Activated CD4-positive, alpha-beta T cell treated with anti-CD3 and anti-CD28 coated beads, Interleukin-2, amount 10 ng/mL, durations not matched to agents 24 days and 14 days (primary cell): ENCODE measurements at regions not wholly inside any gene's neighbourhood (a gene's known extent, or its start where the extent isn't known, plus 50 kb on each side); places are given as distances from the start of the nearest gene placed in this dataset.

Experiments used
- DNase-seq: peaks from one replicate; pipeline ENCODE4 v3.0.0; 2022
- H3K27ac Mint-ChIP-seq: one replicate; pipeline ENCODE4 v1.8.0; 2022; ENCODE audit warnings: mild to moderate bottlenecking, mixed read lengths
- H3K27me3 Mint-ChIP-seq: one replicate; pipeline ENCODE4 v1.8.0; 2022; ENCODE audit warnings: mixed read lengths
- H3K36me3 Mint-ChIP-seq: one replicate; pipeline ENCODE4 v1.8.0; 2022; ENCODE audit warnings: low read depth, mild to moderate bottlenecking, mixed read lengths
- H3K4me1 Mint-ChIP-seq: one replicate; pipeline ENCODE4 v1.8.0; 2021; ENCODE audit warnings: mixed read lengths
- H3K4me3 Mint-ChIP-seq: one replicate; pipeline ENCODE4 v1.8.0; 2022; ENCODE audit warnings: mild to moderate bottlenecking, moderate library complexity, mixed read lengths
- H3K9me3 Mint-ChIP-seq: one replicate; pipeline ENCODE4 v1.8.0; 2021; ENCODE audit warnings: mixed read lengths
- intact Hi-C: fragments of 100-400 bp; cut with micrococcal nuclease; formaldehyde crosslinking; loops from one replicate; pipeline ENCODE4 v1.15.1; 2023

DNA sequence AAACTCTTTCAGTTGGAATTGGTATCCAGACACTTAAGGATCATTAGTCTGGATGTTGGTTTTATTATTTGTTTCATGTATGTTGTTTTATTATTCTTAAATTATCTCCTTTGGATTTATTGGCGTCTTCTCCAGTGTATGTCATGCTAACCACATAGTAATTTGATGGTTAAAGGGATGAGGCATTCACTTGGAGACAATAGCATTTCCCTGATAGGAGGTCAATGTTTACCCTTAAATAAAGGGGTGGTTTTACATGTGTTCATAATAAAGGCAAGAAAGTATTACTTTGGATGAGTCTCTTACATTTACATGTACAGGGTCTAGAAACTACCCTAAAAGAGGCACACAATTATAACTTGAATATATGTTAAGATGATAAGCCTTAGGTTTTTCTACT is 51.2 kb upstream of the RNF144B start:
- H3K9me3 Mint-ChIP-seq = no peaks in the 10 kb centered on the region
- H3K4me1 Mint-ChIP-seq = no peaks in the 10 kb centered on the region
- no peak overlapping the region for H3K27ac Mint-ChIP-seq
- peaks cover 7% of the 10 kb centered on the region for H3K27me3 Mint-ChIP-seq
- DNase-seq = no peak
- intact Hi-C loops = no loop called here
- H3K36me3 Mint-ChIP-seq = no peaks in the 10 kb centered on the region
- H3K4me3 Mint-ChIP-seq = no peak overlapping the region

DNA sequence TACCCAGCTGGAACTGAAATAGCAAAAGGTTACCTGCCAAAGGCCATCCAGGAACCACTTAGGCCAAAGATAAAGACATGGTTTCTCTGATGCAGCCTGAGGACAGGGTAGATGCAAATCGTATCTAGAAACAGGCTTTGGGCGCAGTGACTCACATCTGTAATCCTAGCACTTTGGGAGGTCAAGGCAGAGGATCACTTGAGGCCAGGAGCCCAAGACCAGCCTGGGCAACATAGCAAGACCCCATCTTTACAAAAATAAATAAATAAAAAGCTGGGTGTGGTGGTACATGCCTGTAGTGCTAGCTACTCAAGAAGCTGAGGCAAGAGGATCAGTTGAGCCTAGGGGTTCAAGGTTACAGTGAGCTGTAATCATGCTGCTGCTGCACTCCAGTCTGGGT is 52.9 kb upstream of the RNF144B start:
- Mint-ChIP-seq H3K27me3 (peaks cover 9% of the 10 kb centered on the region), H3K36me3 (no peaks in the 10 kb centered on the region), H3K9me3 (no peaks in the 10 kb centered on the region), H3K4me1 (no peaks in the 10 kb centered on the region), H3K4me3 (no peak overlapping the region), H3K27ac (no peak overlapping the region)
- intact Hi-C loops = no loop called here
- no peak for DNase-seq

DNA sequence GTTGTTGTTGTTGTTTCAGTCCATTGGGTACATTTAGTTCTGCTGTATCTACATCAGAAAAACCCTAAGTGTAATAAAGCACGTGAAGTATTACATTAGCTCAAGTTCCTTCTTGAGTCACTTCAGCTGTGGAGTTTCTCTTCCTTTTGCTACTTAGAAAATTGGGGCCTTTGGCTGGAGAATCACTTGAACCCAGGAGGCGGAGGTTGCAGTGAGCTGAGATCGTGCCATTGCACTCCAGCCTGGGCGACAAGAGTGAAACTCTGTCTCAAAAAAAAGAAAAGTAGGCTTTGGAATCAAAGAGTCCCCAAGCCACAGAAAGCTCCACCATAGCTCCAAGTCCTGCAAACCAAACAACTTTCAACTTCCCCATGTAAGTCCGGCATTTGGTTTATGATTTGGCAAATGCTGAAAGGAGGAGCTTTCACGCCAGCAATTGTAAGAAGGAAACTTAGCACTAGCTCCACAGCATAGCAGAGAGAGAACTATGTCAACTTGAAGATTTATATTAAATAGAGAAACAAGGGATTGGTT is 56.5 kb upstream of the RNF144B start:
- intact Hi-C loops = no loop called here
- no peaks in the 10 kb centered on the region for H3K36me3 Mint-ChIP-seq
- H3K27ac Mint-ChIP-seq = no peak overlapping the region
- DNase-seq = no peak
- no peaks in the 10 kb centered on the region for H3K9me3 Mint-ChIP-seq
- H3K4me1 Mint-ChIP-seq = no peaks in the 10 kb centered on the region
- no peak overlapping the region for H3K4me3 Mint-ChIP-seq
- peaks cover 7% of the 10 kb centered on the region for H3K27me3 Mint-ChIP-seq

DNA sequence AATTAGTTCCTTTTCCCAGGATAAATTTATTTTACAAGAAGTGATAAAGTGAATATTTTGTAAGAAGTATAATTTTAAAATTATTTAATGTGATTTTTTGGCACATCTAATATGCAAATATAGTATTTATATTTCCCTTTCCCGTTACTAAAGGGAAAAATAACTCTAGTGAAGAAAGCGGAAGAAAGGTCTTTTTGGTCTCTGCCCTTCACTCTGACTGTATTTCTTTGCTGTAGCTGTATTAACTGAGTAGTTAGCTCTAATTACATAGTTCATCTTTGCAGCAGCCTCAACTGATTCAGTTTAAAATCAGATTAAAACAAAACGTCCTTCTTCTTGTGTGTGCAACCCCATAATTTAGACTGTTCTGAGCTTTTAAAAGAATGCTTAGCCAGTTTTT is 57.4 kb upstream of the RNF144B start:
- Mint-ChIP-seq H3K27me3 (peaks cover 7% of the 10 kb centered on the region), H3K4me3 (no peak overlapping the region), H3K9me3 (no peaks in the 10 kb centered on the region), H3K36me3 (no peaks in the 10 kb centered on the region), H3K4me1 (no peaks in the 10 kb centered on the region), H3K27ac (no peak overlapping the region)
- DNase-seq = no peak
- intact Hi-C loops = no loop called here

DNA sequence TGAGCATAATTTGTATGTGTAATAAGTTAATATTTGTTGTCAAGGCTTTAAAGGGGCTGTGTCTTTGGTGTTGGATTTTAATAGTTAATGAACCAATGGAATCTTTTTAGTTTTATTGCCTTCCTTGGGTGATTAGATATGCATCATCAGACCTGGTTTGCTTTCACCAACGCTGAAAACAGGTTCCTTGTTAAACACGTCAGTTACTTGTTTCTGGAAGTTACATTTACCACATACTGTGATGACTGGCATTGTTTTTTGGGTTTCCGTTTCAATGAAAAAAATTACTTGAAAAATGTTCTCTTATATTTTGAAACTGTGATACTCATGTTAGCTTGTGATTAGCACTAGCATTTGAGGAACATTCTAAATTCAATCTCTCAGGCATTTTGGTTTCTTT is 58.6 kb upstream of the RNF144B start:
- no peak for DNase-seq
- peaks cover 7% of the 10 kb centered on the region for H3K27me3 Mint-ChIP-seq
- H3K27ac Mint-ChIP-seq = no peak overlapping the region
- H3K9me3 Mint-ChIP-seq = no peaks in the 10 kb centered on the region
- no peak overlapping the region for H3K4me3 Mint-ChIP-seq
- intact Hi-C loops = no loop called here
- no peaks in the 10 kb centered on the region for H3K4me1 Mint-ChIP-seq
- no peaks in the 10 kb centered on the region for H3K36me3 Mint-ChIP-seq

DNA sequence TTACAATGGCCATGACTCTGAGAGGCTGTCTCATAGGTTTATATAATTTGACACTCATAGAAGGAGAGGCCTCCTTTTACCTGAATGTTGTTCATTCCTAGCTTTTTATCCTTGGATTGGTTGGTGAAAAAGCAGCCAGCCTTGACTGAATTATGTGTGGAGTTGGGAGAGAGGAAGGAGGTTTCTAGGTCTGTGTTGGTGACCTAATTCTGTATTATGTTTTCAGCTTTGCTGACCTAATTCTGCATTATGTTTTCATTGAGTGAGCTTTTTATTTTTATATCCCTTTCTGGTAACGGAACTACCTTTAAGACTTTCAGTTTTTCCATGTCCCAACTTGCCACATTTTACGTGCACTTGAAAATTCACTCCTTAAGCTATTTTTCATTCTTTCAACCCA is 59.1 kb upstream of the RNF144B start:
- no peak overlapping the region for H3K27ac Mint-ChIP-seq
- H3K9me3 Mint-ChIP-seq = no peaks in the 10 kb centered on the region
- H3K4me3 Mint-ChIP-seq = no peak overlapping the region
- H3K36me3 Mint-ChIP-seq = no peaks in the 10 kb centered on the region
- DNase-seq = no peak
- no peaks in the 10 kb centered on the region for H3K4me1 Mint-ChIP-seq
- intact Hi-C loops = no loop called here
- H3K27me3 Mint-ChIP-seq = peaks cover 7% of the 10 kb centered on the region

DNA sequence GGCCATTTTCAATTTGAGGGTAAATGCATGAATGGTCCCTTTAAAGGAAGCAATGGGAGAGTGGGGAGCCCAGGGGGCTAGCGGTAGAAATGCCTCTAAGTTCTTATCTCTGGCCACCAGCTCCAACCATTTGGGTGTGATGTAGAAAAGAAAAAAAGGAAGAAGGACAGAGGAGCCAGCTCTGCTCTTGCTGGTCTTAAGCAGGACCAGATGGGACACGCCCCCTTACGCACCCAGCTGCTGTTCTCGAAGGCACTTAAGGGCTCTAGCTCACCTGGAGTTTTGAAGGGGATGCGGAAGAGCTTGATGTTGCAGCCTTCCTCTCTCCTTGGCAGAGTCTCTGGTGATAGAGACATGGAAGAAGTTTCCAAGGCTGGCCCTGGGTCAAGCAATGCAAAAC is 59.5 kb upstream of the RNF144B start:
- DNase-seq = no peak
- Mint-ChIP-seq H3K4me3 (no peak overlapping the region), H3K36me3 (no peaks in the 10 kb centered on the region), H3K27ac (no peak overlapping the region), H3K9me3 (no peaks in the 10 kb centered on the region), H3K4me1 (no peaks in the 10 kb centered on the region), H3K27me3 (peaks cover 7% of the 10 kb centered on the region)
- intact Hi-C loops = no loop called here

DNA sequence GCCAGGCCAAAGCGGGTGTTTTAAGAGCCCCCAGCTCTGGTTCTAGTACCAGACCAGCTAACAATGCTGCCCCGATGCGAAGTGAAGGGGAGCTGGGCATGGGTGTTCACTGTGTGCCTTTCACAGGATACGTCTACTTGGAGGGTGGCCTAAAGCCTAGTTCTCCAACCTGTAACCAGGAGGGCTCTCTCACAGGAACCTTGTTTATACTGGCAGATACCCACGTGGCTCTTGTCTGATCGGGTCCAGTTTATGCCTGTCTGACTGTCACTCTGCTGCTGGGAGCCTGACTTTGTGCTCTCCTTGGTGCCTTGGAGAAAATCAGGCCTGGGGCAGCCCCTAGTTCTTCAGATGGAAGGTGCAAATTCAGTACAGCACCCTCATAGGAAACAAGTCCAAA is 60.2 kb upstream of the RNF144B start:
- Mint-ChIP-seq H3K27me3 (peaks cover 7% of the 10 kb centered on the region), H3K27ac (no peak overlapping the region), H3K9me3 (no peaks in the 10 kb centered on the region), H3K36me3 (no peaks in the 10 kb centered on the region), H3K4me1 (no peaks in the 10 kb centered on the region), H3K4me3 (no peak overlapping the region)
- intact Hi-C loops = no loop called here
- DNase-seq = no peak

DNA sequence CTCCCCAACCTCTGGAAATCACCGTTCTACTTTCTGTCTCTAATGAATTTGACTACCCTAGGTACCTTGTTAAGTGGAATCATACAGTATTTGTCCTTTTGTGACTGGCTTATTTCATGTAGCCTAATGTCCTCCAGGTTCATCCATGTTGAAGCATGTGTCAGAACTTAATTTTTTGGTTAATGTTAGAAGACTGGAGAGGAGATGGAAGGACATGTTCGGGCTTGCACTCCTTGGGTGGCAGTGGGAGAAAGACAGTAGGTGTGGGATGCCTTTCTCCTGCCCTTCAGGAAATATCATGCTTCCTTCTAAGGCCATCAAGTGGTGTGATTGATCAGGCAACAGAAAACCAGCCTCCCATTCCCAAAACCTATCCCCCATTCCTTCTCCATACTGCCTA is 61.1 kb upstream of the RNF144B start:
- intact Hi-C loops = no loop called here
- no peak overlapping the region for H3K4me3 Mint-ChIP-seq
- peaks cover 6% of the 10 kb centered on the region for H3K27me3 Mint-ChIP-seq
- H3K4me1 Mint-ChIP-seq = no peaks in the 10 kb centered on the region
- no peaks in the 10 kb centered on the region for H3K9me3 Mint-ChIP-seq
- no peak overlapping the region for H3K27ac Mint-ChIP-seq
- DNase-seq = no peak
- no peaks in the 10 kb centered on the region for H3K36me3 Mint-ChIP-seq

DNA sequence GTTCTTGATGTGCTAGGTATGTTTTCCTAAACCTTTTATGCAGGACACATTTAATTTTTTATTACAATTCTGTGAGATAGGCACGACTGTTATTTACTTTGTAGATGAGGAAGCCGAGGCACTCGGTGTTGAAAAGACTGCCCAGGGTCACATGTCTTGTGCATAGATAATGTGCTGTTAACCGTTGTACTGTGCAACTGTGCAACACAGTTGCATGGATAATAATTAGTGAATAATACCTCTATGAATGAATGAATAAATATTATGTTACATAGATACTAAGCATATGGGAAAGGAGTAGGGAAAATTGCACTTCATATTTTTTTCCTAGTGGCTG is 60.3 kb upstream of the DEK start:
- no peak overlapping the region for H3K4me3 Mint-ChIP-seq
- no peak for DNase-seq
- no peak overlapping the region for H3K27ac Mint-ChIP-seq
- peaks cover 4% of the 10 kb centered on the region for H3K27me3 Mint-ChIP-seq
- H3K4me1 Mint-ChIP-seq = no peaks in the 10 kb centered on the region
- no peaks in the 10 kb centered on the region for H3K36me3 Mint-ChIP-seq
- intact Hi-C loops = loop anchor here (1.0 kb wide), 1 partner anchor 180 kb away; no protein-coding TSS in a partner anchor
- H3K9me3 Mint-ChIP-seq = no peaks in the 10 kb centered on the region

DNA sequence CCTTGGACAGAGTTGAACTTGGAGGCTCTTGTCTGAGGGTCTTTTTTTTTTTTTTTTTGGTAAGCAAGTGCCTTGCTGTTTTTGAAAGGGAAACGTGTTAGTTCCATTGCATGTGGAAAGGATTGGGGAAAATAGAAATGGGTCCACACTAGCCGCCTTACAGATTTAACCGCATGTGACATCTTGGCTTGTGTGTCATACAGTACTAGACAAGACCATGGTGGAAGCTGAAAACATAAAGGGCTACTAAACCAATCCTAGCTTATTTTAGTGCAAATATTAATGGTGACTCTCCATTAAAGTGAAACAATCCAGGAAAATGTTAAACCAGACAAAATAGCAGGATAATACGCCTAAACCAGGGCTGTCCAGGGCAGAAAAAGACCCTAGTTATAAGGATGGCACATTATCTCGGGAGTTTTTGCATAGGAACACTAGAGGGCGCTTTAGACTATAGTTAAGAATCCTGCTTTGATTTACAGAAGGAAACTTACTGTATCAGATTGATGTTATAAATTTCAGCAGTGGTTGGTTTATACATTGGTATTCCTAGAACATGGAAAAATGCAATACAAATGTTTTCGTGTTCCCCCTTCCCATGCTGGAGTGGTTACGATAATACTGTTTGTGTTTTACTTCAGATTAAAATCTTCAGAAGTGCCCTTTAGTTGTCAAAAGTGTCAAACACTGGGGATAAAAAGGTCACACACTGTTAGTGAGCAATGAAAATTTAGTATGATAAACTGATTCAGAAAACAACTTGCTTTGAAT is 59.8 kb upstream of the DEK start:
- DNase-seq = peak; percentile 70
- intact Hi-C loops = loop anchor here (1.0 kb wide), 1 partner anchor 180 kb away; no protein-coding TSS in a partner anchor
- no peaks in the 10 kb centered on the region for H3K4me1 Mint-ChIP-seq

DNA sequence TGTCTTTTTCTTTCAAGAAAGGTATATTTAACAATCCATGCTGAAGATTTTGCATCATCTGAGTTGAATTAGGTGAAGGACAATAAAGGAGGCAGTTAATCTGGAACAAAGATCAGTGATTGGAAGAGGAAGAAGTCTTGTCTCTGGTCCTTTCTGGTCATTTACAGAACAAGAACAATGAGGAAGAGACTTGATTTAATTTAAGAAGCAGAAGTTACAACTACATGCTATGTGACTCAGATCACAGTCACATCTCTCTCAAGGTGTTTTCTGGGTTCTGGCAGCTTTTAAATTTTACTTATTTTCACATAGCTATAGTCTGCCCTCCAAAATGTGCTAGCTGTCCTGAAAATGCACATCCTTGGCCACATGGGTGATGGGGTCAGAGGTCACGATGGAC is 53.5 kb upstream of the DEK start:
- Mint-ChIP-seq H3K27me3 (peaks cover 9% of the 10 kb centered on the region), H3K9me3 (no peaks in the 10 kb centered on the region), H3K4me3 (no peak overlapping the region), H3K4me1 (no peaks in the 10 kb centered on the region), H3K36me3 (no peaks in the 10 kb centered on the region), H3K27ac (no peak overlapping the region)
- DNase-seq = no peak
- intact Hi-C loops = no loop called here

More for the DNA sequence above, 59.8 kb upstream of the DEK start:
- Mint-ChIP-seq H3K36me3 (no peaks in the 10 kb centered on the region), H3K4me3 (no peak overlapping the region), H3K27ac (no peak overlapping the region), H3K27me3 (peaks cover 4% of the 10 kb centered on the region), H3K9me3 (no peaks in the 10 kb centered on the region)

DNA sequence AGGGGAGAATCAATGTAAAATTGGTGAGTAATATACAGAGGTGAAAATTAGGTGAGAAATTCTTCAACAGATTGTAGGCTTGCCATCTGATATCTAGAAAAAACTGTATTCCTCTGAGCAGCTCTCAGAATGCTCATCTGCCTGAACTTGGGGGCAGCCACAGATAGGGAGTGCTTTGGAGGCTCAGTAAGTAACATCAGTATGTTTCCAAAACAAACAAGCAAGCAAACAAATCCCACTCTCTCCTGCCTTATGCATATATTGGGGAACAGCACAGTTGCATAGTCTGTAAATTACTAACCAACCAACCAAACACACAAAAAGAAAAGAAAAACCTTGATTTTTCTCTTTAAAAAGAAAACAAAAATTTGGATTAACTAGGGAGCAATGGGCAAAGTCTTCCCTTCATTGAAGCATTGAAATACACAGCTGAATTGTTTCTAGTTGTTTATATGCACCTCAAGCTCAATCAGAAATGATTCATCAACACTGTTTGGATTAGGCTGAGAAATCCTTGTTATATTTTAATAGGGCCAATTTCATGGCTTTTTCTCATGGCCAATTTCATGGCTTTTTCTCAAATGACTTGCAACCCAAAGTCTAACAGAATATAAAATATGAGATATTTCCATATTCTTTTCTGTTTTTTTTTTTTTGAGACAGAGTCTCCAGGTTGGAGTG is 50.1 kb upstream of the DEK start:
- H3K27ac Mint-ChIP-seq = no peak overlapping the region
- H3K27me3 Mint-ChIP-seq = peaks cover 15% of the 10 kb centered on the region
- intact Hi-C loops = no loop called here
- no peak for DNase-seq
- H3K9me3 Mint-ChIP-seq = no peaks in the 10 kb centered on the region
- H3K36me3 Mint-ChIP-seq = no peaks in the 10 kb centered on the region
- H3K4me1 Mint-ChIP-seq = no peaks in the 10 kb centered on the region
- H3K4me3 Mint-ChIP-seq = no peak overlapping the region
